ENCODE measurements at regions not wholly inside any gene's neighbourhood (a gene's known extent, or its start where the extent isn't known, plus 50 kb on each side); places are given as distances from the start of the nearest gene placed in this dataset.

GRCh38 chr18:68418881-68419280 lies 296.0 kb downstream of the TMX3 start:
- TF ChIP-seq POLR2A (IDR thresholded peaks at IDR 0.05) = no peak
- TF ChIP-seq, protein P1, sequence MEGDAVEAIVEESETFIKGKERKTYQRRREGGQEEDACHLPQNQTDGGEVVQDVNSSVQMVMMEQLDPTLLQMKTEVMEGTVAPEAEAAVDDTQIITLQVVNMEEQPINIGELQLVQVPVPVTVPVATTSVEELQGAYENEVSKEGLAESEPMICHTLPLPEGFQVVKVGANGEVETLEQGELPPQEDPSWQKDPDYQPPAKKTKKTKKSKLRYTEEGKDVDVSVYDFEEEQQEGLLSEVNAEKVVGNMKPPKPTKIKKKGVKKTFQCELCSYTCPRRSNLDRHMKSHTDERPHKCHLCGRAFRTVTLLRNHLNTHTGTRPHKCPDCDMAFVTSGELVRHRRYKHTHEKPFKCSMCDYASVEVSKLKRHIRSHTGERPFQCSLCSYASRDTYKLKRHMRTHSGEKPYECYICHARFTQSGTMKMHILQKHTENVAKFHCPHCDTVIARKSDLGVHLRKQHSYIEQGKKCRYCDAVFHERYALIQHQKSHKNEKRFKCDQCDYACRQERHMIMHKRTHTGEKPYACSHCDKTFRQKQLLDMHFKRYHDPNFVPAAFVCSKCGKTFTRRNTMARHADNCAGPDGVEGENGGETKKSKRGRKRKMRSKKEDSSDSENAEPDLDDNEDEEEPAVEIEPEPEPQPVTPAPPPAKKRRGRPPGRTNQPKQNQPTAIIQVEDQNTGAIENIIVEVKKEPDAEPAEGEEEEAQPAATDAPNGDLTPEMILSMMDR (IDR thresholded peaks at IDR 0.05) = no peak
- no peak for TF ChIP-seq POLR2AphosphoS5 (IDR thresholded peaks at IDR 0.05)
